NT2/D1 (cell line): ENCODE measurements at regions not wholly inside any gene's neighbourhood (a gene's known extent, or its start where the extent isn't known, plus 50 kb on each side); places are given as distances from the start of the nearest gene placed in this dataset.

Experiments
- DNase-seq: peaks from one replicate; pipeline ENCODE4 v3.0.0-alpha.2; 2011; ENCODE audit warnings: low read depth, low spot score
- H3K27me3 ChIP-seq: 2 replicates; pipeline ENCODE4 v1.6.0; 2011; ENCODE audit warnings: mild to moderate bottlenecking; ENCODE audit not compliant: insufficient read length, insufficient read depth
- H3K36me3 ChIP-seq: 2 replicates; pipeline ENCODE4 v1.6.1; 2011; ENCODE audit warnings: mild to moderate bottlenecking, low read length, mixed read lengths; ENCODE audit not compliant: insufficient read depth, insufficient read length
- H3K4me1 ChIP-seq: 2 replicates; pipeline ENCODE4 v1.5.1; 2011; ENCODE audit not compliant: insufficient read depth, insufficient read length
- H3K4me3 ChIP-seq: 2 replicates; pipeline ENCODE4 v1.5.1; 2011; ENCODE audit warnings: low read depth; ENCODE audit not compliant: insufficient read length
- H3K9ac ChIP-seq: 2 replicates; pipeline ENCODE4 v1.6.0; 2011; ENCODE audit warnings: low read depth; ENCODE audit not compliant: insufficient read length
- H3K9me3 ChIP-seq: 2 replicates; pipeline ENCODE4 v1.5.1; 2011; ENCODE audit warnings: mild to moderate bottlenecking, low read length; ENCODE audit not compliant: insufficient read depth
- SUZ12 ChIP-seq: IDR thresholded peaks from 2 replicates; pipeline ENCODE4 v1.6.1; 2011; ENCODE audit not compliant: insufficient read length, insufficient read depth; ENCODE audit errors: extremely low read depth
- YY1 ChIP-seq: IDR thresholded peaks from 2 replicates; pipeline ENCODE4 v1.6.1; 2011; ENCODE audit not compliant: insufficient read length, insufficient read depth
- ZNF274 ChIP-seq: IDR thresholded peaks from 2 replicates; pipeline ENCODE4 v1.6.1; 2011; ENCODE audit warnings: mild to moderate bottlenecking, low read depth, low read length

DNA sequence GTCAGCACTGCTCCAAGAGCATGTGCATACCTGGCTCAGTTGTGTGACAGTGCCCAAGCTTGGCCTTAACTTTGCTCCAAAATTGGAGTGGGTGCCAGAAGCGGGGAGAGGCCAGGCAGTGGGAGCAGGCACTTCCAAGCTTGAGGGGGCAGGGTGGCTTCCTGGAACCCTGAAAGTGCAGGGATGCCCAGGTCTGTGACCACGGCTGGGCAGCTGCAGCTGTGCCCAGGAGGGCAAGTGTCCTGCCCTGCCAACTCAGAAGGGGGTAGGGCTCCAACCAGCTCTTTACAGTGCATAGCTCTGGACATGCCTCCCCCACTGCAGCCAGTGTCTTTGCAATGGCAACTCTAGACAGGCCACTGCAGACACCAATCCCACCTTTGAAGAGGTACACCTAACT, 478.6 kb downstream of the OTOL1 start:
- Histone ChIP-seq H3K27me3 (no peaks in the 10 kb centered on the region), H3K36me3 (no peaks in the 10 kb centered on the region), H3K4me1 (no peaks in the 10 kb centered on the region), H3K9ac (no peak overlapping the region), H3K4me3 (no peak overlapping the region), H3K9me3 (no peaks in the 10 kb centered on the region)
- TF ChIP-seq YY1: no peak
- no peak for TF ChIP-seq ZNF274
- no peak for TF ChIP-seq SUZ12
- DNase-seq: no peak

DNA sequence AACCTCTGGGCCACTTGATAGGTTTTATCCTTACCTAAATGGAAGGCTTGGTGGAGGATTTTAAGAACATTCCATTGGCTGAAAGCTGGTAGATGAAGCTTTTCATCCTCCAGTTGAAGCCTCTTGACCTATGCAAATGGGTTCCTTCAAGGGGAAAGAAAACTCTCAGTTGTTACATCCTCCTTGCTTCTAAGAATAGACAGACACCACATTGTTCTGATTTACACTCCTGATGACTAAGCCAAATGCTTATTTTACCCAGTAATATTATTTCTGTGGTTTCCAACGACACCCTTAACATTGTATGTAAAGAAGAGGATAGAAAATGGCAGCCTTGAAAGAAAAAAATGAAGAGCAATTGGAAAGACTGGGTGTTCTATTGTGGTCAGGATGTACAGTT, 480.5 kb downstream of the OTOL1 start:
- H3K9me3 ChIP-seq: no peaks in the 10 kb centered on the region
- no peaks in the 10 kb centered on the region for H3K27me3 ChIP-seq
- no peak for DNase-seq
- H3K9ac ChIP-seq: no peak overlapping the region
- no peaks in the 10 kb centered on the region for H3K4me1 ChIP-seq
- TF ChIP-seq YY1: no peak
- no peak for TF ChIP-seq ZNF274
- no peak for TF ChIP-seq SUZ12
- H3K4me3 ChIP-seq: no peak overlapping the region
- H3K36me3 ChIP-seq: no peaks in the 10 kb centered on the region

DNA sequence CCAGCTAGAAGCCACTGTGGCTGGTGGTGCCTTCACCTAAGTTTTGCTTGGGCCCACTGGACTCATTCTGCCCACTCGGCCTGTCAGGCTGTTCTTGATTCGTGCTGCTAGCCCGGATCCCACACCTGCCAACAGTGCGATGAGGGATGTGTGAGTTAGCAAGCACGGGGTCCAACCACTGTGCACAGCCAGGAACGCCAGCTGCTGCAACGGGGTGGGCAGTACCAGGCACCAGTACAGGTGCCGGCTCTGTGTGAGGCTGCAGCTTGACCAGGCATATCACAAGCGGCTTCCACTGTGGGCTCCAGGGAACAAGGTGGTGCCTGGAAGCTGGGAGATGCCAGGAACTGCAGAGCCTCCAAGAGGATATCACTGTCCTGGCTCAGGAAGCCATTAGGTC, 481.2 kb downstream of the OTOL1 start:
- no peaks in the 10 kb centered on the region for H3K9me3 ChIP-seq

DNA sequence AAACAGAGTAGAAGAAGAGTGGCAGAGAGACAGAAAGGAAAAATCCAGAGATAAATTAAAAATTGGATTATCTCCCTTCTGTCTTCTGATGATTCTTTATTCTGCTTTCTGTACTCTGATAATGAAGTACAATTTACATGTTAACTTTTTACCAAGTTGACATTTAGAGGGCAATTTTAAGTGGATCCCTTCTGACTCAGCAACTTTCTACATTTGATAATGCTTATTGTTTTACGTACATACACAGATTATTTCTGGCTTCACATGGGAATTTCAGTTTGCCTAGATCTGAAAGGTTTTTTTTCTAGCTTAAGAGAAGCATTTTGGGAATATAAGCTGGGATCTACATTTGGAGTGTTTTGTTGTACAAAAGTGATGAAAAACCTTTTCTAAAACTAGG, 491.3 kb downstream of the OTOL1 start:
- H3K27me3 ChIP-seq: no peaks in the 10 kb centered on the region
- no peak overlapping the region for H3K9ac ChIP-seq
- H3K9me3 ChIP-seq: no peaks in the 10 kb centered on the region
- TF ChIP-seq SUZ12 (no peak), ZNF274 (no peak), YY1 (no peak)
- no peak for DNase-seq
- H3K4me1 ChIP-seq: no peaks in the 10 kb centered on the region
- no peak overlapping the region for H3K4me3 ChIP-seq
- H3K36me3 ChIP-seq: no peaks in the 10 kb centered on the region

More for the DNA sequence above, 481.2 kb downstream of the OTOL1 start:
- H3K27me3 ChIP-seq: no peaks in the 10 kb centered on the region
- H3K4me3 ChIP-seq: no peak overlapping the region
- DNase-seq: no peak
- no peaks in the 10 kb centered on the region for H3K4me1 ChIP-seq
- no peak overlapping the region for H3K9ac ChIP-seq
- H3K36me3 ChIP-seq: no peaks in the 10 kb centered on the region
- TF ChIP-seq ZNF274: no peak
- TF ChIP-seq SUZ12: no peak
- no peak for TF ChIP-seq YY1

DNA sequence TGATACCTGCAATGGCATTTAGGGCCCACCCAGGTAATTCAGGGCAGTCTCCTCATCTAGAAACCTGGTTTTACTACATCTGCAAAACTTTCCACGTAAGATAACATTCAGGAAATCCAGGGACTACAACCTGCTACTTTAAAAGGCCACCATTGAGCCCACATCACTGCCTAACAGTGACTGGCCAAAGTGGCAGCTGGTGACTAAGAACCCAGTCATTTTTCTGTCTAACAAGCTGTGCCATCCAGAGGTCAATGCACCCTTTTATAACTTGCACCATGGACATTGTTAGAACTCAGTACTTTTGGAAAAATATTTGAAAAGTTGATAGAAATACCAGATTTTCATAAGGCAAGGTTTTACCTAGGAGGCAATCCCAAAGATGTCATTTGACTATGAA, 492.4 kb downstream of the OTOL1 start:
- H3K9me3 ChIP-seq: no peaks in the 10 kb centered on the region
- H3K4me1 ChIP-seq: no peaks in the 10 kb centered on the region
- no peak overlapping the region for H3K9ac ChIP-seq
- no peak overlapping the region for H3K4me3 ChIP-seq
- DNase-seq: no peak
- H3K36me3 ChIP-seq: no peaks in the 10 kb centered on the region
- no peaks in the 10 kb centered on the region for H3K27me3 ChIP-seq
- TF ChIP-seq SUZ12: no peak
- TF ChIP-seq ZNF274: no peak
- no peak for TF ChIP-seq YY1

DNA sequence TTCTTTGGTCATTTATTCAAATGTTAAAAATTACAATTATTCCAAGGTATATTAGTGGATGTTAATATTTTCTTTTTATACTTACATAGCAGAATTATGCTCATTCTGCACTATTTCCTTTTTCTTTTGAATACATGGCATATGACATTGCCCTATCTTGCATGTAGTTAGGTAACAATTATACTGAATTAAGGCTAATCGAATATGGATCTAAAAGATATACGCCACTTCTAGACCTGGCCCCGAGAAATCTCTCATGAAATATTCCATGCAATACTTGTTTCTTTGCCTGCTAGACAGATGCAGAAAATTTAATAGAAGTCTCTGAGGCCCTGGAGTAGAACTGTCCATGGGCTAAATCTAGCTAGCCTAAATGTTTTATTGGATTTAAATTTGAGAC, 493.4 kb downstream of the OTOL1 start:
- Histone ChIP-seq H3K4me3 (no peak overlapping the region), H3K36me3 (no peaks in the 10 kb centered on the region), H3K27me3 (no peaks in the 10 kb centered on the region), H3K9ac (no peak overlapping the region), H3K4me1 (no peaks in the 10 kb centered on the region), H3K9me3 (no peaks in the 10 kb centered on the region)
- TF ChIP-seq YY1 (no peak), ZNF274 (no peak), SUZ12 (no peak)
- no peak for DNase-seq

DNA sequence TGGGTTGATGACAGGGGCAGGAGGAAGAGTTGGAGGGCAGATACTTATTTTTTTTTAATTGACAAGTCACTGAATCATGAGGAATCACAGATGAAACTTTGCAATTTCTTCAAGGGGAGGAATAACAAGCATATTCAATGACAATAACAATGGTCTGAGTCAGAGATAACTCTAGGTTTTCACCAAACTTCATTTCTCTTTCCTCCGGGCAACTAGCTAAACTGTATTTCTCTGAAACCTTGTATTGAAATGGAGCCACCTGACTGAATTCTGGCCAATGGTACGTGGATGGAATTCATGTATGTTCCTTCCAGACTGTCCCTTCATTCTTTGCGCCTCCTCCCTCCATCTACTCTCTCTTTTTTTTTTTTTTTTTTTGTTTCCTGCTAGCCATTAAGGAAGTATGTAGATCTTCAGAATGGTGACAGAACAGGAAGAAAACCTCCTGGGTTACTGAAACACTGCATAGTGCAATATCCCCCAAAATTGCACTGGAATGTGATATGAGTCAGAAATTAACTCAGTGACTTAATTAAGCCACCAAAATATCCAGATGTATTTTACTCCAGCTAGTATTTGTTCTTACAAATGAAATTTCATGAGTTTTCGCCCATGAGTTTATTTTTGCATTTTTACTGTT, 495.4 kb downstream of the OTOL1 start:
- Histone ChIP-seq H3K36me3 (no peaks in the 10 kb centered on the region), H3K9ac (no peak overlapping the region), H3K4me3 (no peak overlapping the region), H3K9me3 (no peaks in the 10 kb centered on the region), H3K27me3 (no peaks in the 10 kb centered on the region), H3K4me1 (no peaks in the 10 kb centered on the region)
- TF ChIP-seq SUZ12 (no peak), YY1 (no peak)
- no peak for DNase-seq

DNA sequence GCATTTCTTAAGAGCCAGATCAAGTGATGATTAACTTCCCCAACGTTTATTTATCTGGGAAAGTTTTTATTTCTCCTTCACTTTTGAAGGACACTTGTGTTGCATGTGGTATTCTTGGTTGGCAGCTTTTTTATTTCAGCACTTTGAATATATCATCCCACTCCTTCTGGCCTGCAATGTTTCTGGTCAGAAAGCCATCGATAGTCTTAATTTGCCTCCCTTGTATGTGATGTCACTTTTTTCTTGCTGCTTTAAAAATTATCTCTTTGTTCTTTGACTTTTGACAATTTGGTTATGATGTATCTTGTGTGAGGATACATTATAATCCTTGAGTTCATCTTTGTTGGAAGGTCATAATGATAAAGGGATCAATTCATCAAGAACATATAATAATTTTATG, 503.2 kb downstream of the OTOL1 start:
- Histone ChIP-seq H3K36me3 (no peaks in the 10 kb centered on the region), H3K9me3 (peaks cover 12% of the 10 kb centered on the region), H3K27me3 (no peaks in the 10 kb centered on the region), H3K9ac (no peak overlapping the region), H3K4me3 (no peak overlapping the region), H3K4me1 (no peaks in the 10 kb centered on the region)
- TF ChIP-seq ZNF274 (no peak), SUZ12 (no peak), YY1 (no peak)
- DNase-seq: no peak
